ENCODE measurements at regions not wholly inside any gene's neighbourhood (a gene's known extent, or its start where the extent isn't known, plus 50 kb on each side); places are given as distances from the start of the nearest gene placed in this dataset.

DNA sequence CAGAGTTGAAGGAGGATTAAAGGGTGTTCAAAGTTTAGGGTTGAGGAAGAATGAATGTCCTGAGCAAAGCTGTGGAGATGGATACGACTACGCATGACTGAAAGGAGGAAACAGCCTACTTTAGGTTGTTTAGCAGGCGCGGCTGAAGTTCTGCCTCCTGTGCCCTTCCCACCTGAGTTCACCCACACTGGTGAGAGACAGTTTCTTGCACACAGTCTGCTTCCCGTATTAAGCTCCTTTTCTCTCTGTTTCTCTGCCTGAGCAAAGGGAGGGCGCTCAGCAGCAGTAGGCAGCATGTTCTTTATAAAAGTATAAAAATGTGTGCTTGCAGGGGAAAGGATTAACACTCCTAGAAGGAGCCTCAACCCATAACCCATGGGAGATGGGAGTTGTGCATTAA, 224.0 kb upstream of the SMARCA2 start:
- no peak for ATAC-seq
- Histone ChIP-seq H3K4me3 (no peak overlapping the region), H3K9me3 (no peaks in the 10 kb centered on the region), H3K4me1 (no peaks in the 10 kb centered on the region), H3K4me2 (no peak overlapping the region), H3K27ac (no peak overlapping the region)
- no peak for FAIRE-seq
- WGBS (ENCODE audit: missing lambda C conversion rate) = 24% methylated on average over 6 of the region's 6 CpGs
- POLR2A ChIA-PET = no interaction called here
- no peak for DNase-seq (ENCODE audit: low read depth in 1 of 2, low spot score in 1 of 2)
- CTCF ChIA-PET = no interaction called here
- no peak for TF ChIP-seq ESRRA (IDR thresholded peaks at IDR 0.05; ENCODE audit: borderline replicate concordance, low read length)
- no peak for TF ChIP-seq HOXB13 (CRISPR knock-in tag; IDR thresholded peaks at IDR 0.05; ENCODE audit: low read depth)
- no peak for TF ChIP-seq RAD21 (conservative IDR thresholded peaks at IDR 0.05 in 1 of 2, IDR thresholded peaks at IDR 0.05 in 1 of 2)
- TF ChIP-seq, protein P1, sequence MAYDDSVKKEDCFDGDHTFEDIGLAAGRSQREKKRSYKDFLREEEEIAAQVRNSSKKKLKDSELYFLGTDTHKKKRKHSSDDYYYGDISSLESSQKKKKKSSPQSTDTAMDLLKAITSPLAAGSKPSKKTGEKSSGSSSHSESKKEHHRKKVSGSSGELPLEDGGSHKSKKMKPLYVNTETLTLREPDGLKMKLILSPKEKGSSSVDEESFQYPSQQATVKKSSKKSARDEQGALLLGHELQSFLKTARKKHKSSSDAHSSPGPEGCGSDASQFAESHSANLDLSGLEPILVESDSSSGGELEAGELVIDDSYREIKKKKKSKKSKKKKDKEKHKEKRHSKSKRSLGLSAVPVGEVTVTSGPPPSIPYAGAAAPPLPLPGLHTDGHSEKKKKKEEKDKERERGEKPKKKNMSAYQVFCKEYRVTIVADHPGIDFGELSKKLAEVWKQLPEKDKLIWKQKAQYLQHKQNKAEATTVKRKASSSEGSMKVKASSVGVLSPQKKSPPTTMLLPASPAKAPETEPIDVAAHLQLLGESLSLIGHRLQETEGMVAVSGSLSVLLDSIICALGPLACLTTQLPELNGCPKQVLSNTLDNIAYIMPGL (CRISPR knock-in tag; IDR thresholded peaks at IDR 0.05; ENCODE audit: borderline replicate concordance) = no peak
- TF ChIP-seq RNF2 (IDR thresholded peaks at IDR 0.05; ENCODE audit: borderline replicate concordance, low read depth) = no peak
- TF ChIP-seq ZFP36 (IDR thresholded peaks at IDR 0.05; ENCODE audit: borderline replicate concordance, partially characterized antibody) = no peak
- TF ChIP-seq TFCP2L1 (CRISPR knock-in tag; IDR thresholded peaks at IDR 0.05) = no peak
- TF ChIP-seq CHD4 (IDR thresholded peaks at IDR 0.05; ENCODE audit: borderline replicate concordance) = no peak
- TF ChIP-seq, protein P2, sequence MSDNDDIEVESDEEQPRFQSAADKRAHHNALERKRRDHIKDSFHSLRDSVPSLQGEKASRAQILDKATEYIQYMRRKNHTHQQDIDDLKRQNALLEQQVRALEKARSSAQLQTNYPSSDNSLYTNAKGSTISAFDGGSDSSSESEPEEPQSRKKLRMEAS (IDR thresholded peaks at IDR 0.05) = no peak
- no peak for TF ChIP-seq CHD2 (IDR thresholded peaks at IDR 0.05; ENCODE audit: low read length, partially characterized antibody)
- no peak for TF ChIP-seq HEYL (CRISPR knock-in tag; IDR thresholded peaks at IDR 0.05)
- no peak for TF ChIP-seq CBX8 (IDR thresholded peaks at IDR 0.05)
- TF ChIP-seq TP53 (CRISPR knock-in tag; IDR thresholded peaks at IDR 0.05) = no peak

- Histone ChIP-seq H3K4me1 (no peaks in the 10 kb centered on the region), H3K9me3 (no peaks in the 10 kb centered on the region), H3K4me3 (no peak overlapping the region), H3K27ac (no peak overlapping the region), H3K4me2 (no peak overlapping the region)
- TF ChIP-seq RNF2 (IDR thresholded peaks at IDR 0.05; ENCODE audit: borderline replicate concordance, low read depth) (no peak), FOSB (CRISPR knock-in tag; IDR thresholded peaks at IDR 0.05) (no peak), CBX8 (IDR thresholded peaks at IDR 0.05) (no peak), KDM1A (IDR thresholded peaks at IDR 0.05; ENCODE audit: low read depth) (no peak), CBX2 (IDR thresholded peaks at IDR 0.05; ENCODE audit: borderline replicate concordance, low read depth) (no peak), RFX5 (IDR thresholded peaks at IDR 0.05) (no peak), NR3C1 (IDR thresholded peaks at IDR 0.05) (no peak), NPAS2 (CRISPR knock-in tag; IDR thresholded peaks at IDR 0.05; ENCODE audit: borderline replicate concordance) (no peak), TFCP2L1 (CRISPR knock-in tag; IDR thresholded peaks at IDR 0.05) (no peak), ZNF302 (CRISPR knock-in tag; IDR thresholded peaks at IDR 0.05) (no peak), TP53 (CRISPR knock-in tag; IDR thresholded peaks at IDR 0.05) (no peak), ZFP36 (IDR thresholded peaks at IDR 0.05; ENCODE audit: borderline replicate concordance, partially characterized antibody) (no peak), RCOR1 (IDR thresholded peaks at IDR 0.05; ENCODE audit: low read depth, low read length) (no peak), PBX3 (IDR thresholded peaks at IDR 0.05) (no peak), EP300 (IDR thresholded peaks at IDR 0.05) (no peak), SREBF2 (IDR thresholded peaks at IDR 0.05) (no peak), JUNB (IDR thresholded peaks at IDR 0.05) (no peak)
- TF ChIP-seq, protein P1 (CRISPR knock-in tag; IDR thresholded peaks at IDR 0.05; ENCODE audit: borderline replicate concordance) = no peak
- TF ChIP-seq, protein P3, sequence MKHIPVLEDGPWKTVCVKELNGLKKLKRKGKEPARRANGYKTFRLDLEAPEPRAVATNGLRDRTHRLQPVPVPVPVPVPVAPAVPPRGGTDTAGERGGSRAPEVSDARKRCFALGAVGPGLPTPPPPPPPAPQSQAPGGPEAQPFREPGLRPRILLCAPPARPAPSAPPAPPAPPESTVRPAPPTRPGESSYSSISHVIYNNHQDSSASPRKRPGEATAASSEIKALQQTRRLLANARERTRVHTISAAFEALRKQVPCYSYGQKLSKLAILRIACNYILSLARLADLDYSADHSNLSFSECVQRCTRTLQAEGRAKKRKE (CRISPR knock-in tag; IDR thresholded peaks at IDR 0.05; ENCODE audit: low read depth) = no peak
- ChIA-PET POLR2A (no interaction called here), CTCF (no interaction called here)
- FAIRE-seq (no peak), DNase-seq (ENCODE audit: low read depth in 1 of 2, low spot score in 1 of 2) (no peak), ATAC-seq (no peak)
- 50% methylated on average over 5 of the region's 5 CpGs for WGBS (ENCODE audit: missing lambda C conversion rate)
Observed at GRCh38 chr9:1794547-1795270, 220.4 kb upstream of the SMARCA2 start.

Measured in A549 (cell line).